ENCODE measurements at regions not wholly inside any gene's neighbourhood (a gene's known extent, or its start where the extent isn't known, plus 50 kb on each side); places are given as distances from the start of the nearest gene placed in this dataset.

GRCh38 chr13:80757694-80758093, 416.8 kb upstream of the SPRY2 start:
- TF ChIP-seq POLR2A (IDR thresholded peaks at IDR 0.05) = no peak
- TF ChIP-seq CTCF (IDR thresholded peaks at IDR 0.05) = no peak

Data from sigmoid colon (tissue), 3 donors.